ENCODE measurements at regions not wholly inside any gene's neighbourhood (a gene's known extent, or its start where the extent isn't known, plus 50 kb on each side); places are given as distances from the start of the nearest gene placed in this dataset.

DNA sequence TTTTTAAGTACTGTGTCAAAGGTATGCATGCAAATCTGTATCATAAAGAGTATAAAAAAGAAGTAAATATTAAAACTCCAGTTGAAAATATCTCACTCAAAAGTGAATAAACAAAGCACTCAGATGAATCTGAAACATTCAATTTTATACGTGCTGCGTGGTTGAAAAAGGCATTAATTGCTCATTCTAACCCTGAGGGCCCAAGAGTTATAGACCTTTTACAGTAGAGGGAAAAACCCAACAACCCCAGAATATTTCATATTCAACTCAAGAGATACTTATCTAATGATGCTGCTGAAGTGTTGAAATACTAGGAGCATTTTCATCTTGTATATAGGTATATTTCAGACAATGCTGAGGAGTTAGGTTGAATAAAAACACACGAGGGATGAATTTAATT lies 862.8 kb upstream of the CITED2 start:
- TF ChIP-seq, protein P1, sequence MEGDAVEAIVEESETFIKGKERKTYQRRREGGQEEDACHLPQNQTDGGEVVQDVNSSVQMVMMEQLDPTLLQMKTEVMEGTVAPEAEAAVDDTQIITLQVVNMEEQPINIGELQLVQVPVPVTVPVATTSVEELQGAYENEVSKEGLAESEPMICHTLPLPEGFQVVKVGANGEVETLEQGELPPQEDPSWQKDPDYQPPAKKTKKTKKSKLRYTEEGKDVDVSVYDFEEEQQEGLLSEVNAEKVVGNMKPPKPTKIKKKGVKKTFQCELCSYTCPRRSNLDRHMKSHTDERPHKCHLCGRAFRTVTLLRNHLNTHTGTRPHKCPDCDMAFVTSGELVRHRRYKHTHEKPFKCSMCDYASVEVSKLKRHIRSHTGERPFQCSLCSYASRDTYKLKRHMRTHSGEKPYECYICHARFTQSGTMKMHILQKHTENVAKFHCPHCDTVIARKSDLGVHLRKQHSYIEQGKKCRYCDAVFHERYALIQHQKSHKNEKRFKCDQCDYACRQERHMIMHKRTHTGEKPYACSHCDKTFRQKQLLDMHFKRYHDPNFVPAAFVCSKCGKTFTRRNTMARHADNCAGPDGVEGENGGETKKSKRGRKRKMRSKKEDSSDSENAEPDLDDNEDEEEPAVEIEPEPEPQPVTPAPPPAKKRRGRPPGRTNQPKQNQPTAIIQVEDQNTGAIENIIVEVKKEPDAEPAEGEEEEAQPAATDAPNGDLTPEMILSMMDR (IDR thresholded peaks at IDR 0.05; ENCODE audit: extremely low read depth, low read depth, low read length): no peak

DNA sequence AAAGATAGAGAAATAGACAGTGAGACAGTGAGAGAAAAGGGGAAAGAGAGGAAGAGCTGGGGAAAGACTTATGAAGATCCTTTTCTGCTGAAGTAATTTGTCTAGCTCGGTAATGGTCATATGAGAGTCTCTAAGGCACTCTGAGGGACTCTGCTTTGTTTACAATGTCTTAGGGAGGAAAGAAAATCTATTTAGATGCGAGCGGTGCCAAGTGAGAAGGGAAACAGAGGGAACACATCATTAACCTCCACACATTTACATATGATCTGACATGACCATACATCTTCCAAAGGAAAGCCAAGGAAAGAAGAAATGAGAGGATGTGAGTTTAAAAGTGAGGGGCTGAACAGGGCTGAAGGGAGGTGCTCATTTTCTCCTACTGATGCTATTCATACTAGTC lies 862.3 kb upstream of the CITED2 start:
- Histone ChIP-seq H3K27me3 (ENCODE audit: insufficient read depth, low read length) (no peaks in the 10 kb centered on the region), H2AFZ (ENCODE audit: low read length) (peak overlapping the region; percentile 63), H3K9me3 (ENCODE audit: low read depth, low read length) (no peaks in the 10 kb centered on the region), H3K27ac (ENCODE audit: low read depth, low read length) (no peak overlapping the region), H4K20me1 (ENCODE audit: insufficient read depth, low read length) (no peaks in the 10 kb centered on the region), H3K79me2 (ENCODE audit: insufficient read depth, low read length) (no peaks in the 10 kb centered on the region), H3K36me3 (ENCODE audit: insufficient read depth, low read length) (no peaks in the 10 kb centered on the region), H3K4me2 (ENCODE audit: insufficient read depth, low read length) (no peak overlapping the region), H3K4me3 (ENCODE audit: insufficient read depth, low read length) (no peak overlapping the region), H3K4me1 (ENCODE audit: insufficient read depth, low read length) (no peaks in the 10 kb centered on the region)
- DNase-seq (ENCODE audit: insufficient read length, low spot score, missing footprints): no peak
- TF ChIP-seq, protein P1 (IDR thresholded peaks at IDR 0.05; ENCODE audit: extremely low read depth, low read depth, low read length): no peak

More for the DNA sequence above, 862.8 kb upstream of the CITED2 start:
- Histone ChIP-seq H3K36me3 (ENCODE audit: insufficient read depth, low read length) (no peaks in the 10 kb centered on the region), H3K4me2 (ENCODE audit: insufficient read depth, low read length) (no peak overlapping the region), H3K4me3 (ENCODE audit: insufficient read depth, low read length) (no peak overlapping the region), H2AFZ (ENCODE audit: low read length) (peak overlapping the region; percentile 63), H3K27me3 (ENCODE audit: insufficient read depth, low read length) (no peaks in the 10 kb centered on the region), H3K79me2 (ENCODE audit: insufficient read depth, low read length) (no peaks in the 10 kb centered on the region), H4K20me1 (ENCODE audit: insufficient read depth, low read length) (no peaks in the 10 kb centered on the region), H3K9me3 (ENCODE audit: low read depth, low read length) (no peaks in the 10 kb centered on the region), H3K4me1 (ENCODE audit: insufficient read depth, low read length) (no peaks in the 10 kb centered on the region), H3K27ac (ENCODE audit: low read depth, low read length) (no peak overlapping the region)
- DNase-seq (ENCODE audit: insufficient read length, low spot score, missing footprints): no peak

DNA sequence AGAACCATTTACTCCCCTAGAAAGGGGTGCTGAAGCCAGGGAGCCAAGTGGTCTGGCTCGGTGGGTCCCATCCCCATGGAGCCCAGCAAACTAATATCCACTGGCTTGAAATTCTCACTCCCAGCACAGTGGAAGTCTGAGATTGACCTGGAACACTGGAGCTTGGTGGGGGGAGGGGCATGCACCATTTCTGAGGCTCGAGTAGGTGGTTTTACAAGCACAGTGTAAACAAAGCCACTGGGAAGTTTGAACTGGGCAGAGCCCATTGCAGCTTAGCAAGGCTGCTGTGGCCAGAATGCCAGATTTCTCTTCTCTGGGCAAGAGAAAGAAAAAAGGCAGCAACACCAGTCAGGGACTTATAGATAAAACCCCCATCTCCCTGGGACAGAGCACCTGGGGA lies 855.8 kb upstream of the CITED2 start:
- Histone ChIP-seq H2AFZ (ENCODE audit: low read length) (no peak overlapping the region), H3K4me1 (ENCODE audit: insufficient read depth, low read length) (peaks cover 11% of the 10 kb centered on the region), H3K27ac (ENCODE audit: low read depth, low read length) (no peak overlapping the region), H3K4me2 (ENCODE audit: insufficient read depth, low read length) (no peak overlapping the region), H3K4me3 (ENCODE audit: insufficient read depth, low read length) (no peak overlapping the region), H3K27me3 (ENCODE audit: insufficient read depth, low read length) (no peaks in the 10 kb centered on the region), H4K20me1 (ENCODE audit: insufficient read depth, low read length) (no peaks in the 10 kb centered on the region), H3K9me3 (ENCODE audit: low read depth, low read length) (no peaks in the 10 kb centered on the region), H3K79me2 (ENCODE audit: insufficient read depth, low read length) (no peaks in the 10 kb centered on the region), H3K36me3 (ENCODE audit: insufficient read depth, low read length) (no peaks in the 10 kb centered on the region)
- TF ChIP-seq, protein P1 (IDR thresholded peaks at IDR 0.05; ENCODE audit: extremely low read depth, low read depth, low read length): no peak
- DNase-seq (ENCODE audit: insufficient read length, low spot score, missing footprints): no peak

DNA sequence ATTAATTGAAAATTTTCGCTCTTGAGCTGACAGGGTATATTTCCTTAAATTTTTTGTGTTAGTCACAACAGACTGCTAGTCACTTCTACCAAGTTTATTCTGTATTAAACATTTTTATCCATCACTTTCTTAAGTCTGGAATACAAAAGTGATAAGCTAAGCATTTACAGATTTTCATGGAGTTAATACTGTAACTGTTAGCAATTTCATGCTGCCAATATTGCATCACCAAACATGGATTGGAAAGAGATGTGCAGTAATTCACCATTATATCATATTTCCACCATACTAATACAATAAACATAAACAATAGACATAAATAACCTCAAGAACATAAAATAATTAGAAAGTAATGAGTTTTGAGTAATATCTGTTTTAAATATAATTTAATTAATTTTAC lies 854.0 kb upstream of the CITED2 start:
- H3K4me2 ChIP-seq (ENCODE audit: insufficient read depth, low read length): no peak overlapping the region
- no peak overlapping the region for H3K27ac ChIP-seq (ENCODE audit: low read depth, low read length)
- H3K4me3 ChIP-seq (ENCODE audit: insufficient read depth, low read length): no peak overlapping the region
- H4K20me1 ChIP-seq (ENCODE audit: insufficient read depth, low read length): no peaks in the 10 kb centered on the region
- H2AFZ ChIP-seq (ENCODE audit: low read length): no peak overlapping the region
- H3K27me3 ChIP-seq (ENCODE audit: insufficient read depth, low read length): no peaks in the 10 kb centered on the region
- no peaks in the 10 kb centered on the region for H3K79me2 ChIP-seq (ENCODE audit: insufficient read depth, low read length)
- DNase-seq (ENCODE audit: insufficient read length, low spot score, missing footprints): no peak
- peaks cover 11% of the 10 kb centered on the region for H3K4me1 ChIP-seq (ENCODE audit: insufficient read depth, low read length)
- no peaks in the 10 kb centered on the region for H3K9me3 ChIP-seq (ENCODE audit: low read depth, low read length)
- H3K36me3 ChIP-seq (ENCODE audit: insufficient read depth, low read length): no peaks in the 10 kb centered on the region
- TF ChIP-seq, protein P1 (IDR thresholded peaks at IDR 0.05; ENCODE audit: extremely low read depth, low read depth, low read length): no peak
